Keratinocyte (primary cell): ENCODE measurements at regions not wholly inside any gene's neighbourhood (a gene's known extent, or its start where the extent isn't known, plus 50 kb on each side); places are given as distances from the start of the nearest gene placed in this dataset.

Experiments
- CTCF ChIP-seq, 3 experiments: IDR thresholded peaks in 1 of 3; conservative IDR thresholded peaks in 1 of 3; optimal IDR thresholded peaks in 1 of 3; 2 replicates in 2 of 3; 3 replicates in 1 of 3; pipeline versions ENCODE3 to v1.5.1; 2011; ENCODE audit warnings: low read length in 3 of 3, mild to moderate bottlenecking in 3 of 3, moderate library complexity in 2 of 3, control low read depth in 1 of 3, inconsistent platforms in 1 of 3; ENCODE audit not compliant: insufficient read depth in 2 of 3; ENCODE audit errors: extremely low read depth in 1 of 3
- EZH2 ChIP-seq: IDR thresholded peaks from one replicate; pipeline ENCODE4 v1.6.1; 2012; ENCODE audit warnings: inconsistent platforms, mild to moderate bottlenecking, low read length, moderate library complexity

DNA sequence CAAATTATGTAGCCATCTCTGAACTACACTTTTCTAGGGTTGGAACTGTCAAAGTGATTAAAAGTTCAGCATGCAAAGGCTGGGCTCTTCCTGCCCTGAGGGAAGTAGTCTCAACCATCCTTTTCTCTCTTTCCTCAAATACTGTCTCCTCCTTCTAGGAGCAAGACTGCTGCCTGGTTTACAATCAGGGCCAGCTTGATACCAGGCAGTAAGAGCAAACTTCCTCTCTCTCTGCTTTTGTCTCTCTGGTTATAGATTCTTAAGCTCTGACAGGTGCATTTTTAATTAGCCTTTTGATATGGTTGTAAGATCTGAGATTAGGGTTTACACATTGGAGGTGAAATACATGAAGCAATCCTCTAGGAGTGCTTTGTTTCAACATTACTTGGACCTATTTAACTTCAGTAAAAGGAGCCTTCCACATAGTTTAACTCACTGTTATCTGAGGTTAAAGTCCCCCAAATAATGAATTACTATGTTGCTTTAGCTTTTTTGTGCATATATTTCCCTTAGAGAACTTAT is 436.1 kb downstream of the SPATA31D1 start:
- TF ChIP-seq CTCF (optimal IDR thresholded peaks at IDR 0.05 in 1 of 3, IDR thresholded peaks at IDR 0.05 in 1 of 3, conservative IDR thresholded peaks at IDR 0.05 in 1 of 3; ENCODE audit: extremely low read depth in 1 of 3, insufficient read depth in 2 of 3, low read length in 3 of 3), result no peak
- no peak for TF ChIP-seq EZH2
